HG02884 (cell line): ENCODE measurements at regions not wholly inside any gene's neighbourhood (a gene's known extent, or its start where the extent isn't known, plus 50 kb on each side); places are given as distances from the start of the nearest gene placed in this dataset.
"Not testable (repeated sequence)": the region's sequence is repeated elsewhere in the genome, so short reads cannot be mapped to it uniquely, and the experiment has no call there.

Source experiments
- ATAC-seq: cut with Tn5 transposase; IDR thresholded peaks from one replicate; pipeline ENCODE4 v1.9.1; 2021; ENCODE audit warnings: mild to moderate bottlenecking, moderate library complexity; ENCODE audit not compliant: unreplicated experiment

DNA sequence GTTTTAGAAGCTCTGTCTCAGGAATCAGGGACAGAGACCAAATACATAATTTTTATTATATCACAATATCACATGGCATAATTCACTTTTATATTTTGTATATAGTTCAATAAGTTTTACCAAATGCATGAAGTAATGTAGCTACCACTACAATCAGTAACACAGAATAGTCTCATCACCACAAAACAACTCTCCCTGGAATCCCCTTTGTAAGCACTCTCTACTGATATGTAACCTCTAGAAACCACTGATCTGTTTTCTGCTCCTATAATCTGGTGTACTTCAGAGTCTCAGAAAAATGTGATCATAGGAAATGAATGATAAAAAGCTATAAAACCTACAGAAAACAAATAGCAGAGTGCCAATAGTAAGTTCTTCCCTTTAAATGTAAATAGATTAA is 1465.9 kb downstream of the SPATA31A7 start:
- not testable (repeated sequence) for ATAC-seq

DNA sequence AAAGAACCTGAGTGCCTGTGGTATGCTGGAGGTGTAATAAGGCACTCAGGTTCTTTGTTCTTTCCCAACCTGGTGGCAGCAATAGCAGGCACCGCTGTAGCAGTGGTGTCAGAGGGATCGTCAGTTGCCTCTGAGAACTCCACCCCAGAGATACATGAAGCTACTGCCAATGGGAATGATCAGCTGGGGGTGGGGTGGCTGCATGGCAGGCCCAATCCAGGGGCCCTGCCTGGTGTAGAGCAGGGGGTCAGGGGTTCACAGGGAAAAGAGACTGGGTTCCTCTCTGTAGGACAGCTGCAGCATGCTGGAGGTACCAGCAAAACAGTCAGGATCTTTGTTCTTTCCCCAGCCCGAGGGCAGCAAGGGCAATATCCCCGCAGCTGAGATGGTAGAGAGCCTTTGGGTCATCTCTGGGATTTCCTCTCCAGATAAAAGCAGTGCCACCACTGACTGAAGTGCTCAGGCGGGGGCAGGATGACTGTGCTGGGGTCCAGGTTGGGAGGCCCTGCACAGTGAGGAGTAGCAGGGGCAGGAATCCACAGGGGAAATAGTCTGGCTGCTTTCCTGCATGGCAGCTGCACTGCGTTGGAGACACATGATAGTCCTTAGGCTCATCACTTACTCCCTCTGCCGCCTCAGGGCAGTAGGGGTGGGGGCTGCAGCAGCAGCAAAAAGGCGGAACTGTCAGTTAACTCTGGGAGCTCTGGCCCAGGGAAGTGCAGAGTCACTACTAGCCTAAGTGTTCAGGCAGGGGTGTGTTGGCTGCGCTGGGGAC is 1473.1 kb downstream of the SPATA31A7 start:
- not testable (repeated sequence) for ATAC-seq

- ATAC-seq: not testable (repeated sequence)
These were observed 1473.7 kb downstream of the SPATA31A7 start for GRCh38 chr9:62663512-62663911.

DNA sequence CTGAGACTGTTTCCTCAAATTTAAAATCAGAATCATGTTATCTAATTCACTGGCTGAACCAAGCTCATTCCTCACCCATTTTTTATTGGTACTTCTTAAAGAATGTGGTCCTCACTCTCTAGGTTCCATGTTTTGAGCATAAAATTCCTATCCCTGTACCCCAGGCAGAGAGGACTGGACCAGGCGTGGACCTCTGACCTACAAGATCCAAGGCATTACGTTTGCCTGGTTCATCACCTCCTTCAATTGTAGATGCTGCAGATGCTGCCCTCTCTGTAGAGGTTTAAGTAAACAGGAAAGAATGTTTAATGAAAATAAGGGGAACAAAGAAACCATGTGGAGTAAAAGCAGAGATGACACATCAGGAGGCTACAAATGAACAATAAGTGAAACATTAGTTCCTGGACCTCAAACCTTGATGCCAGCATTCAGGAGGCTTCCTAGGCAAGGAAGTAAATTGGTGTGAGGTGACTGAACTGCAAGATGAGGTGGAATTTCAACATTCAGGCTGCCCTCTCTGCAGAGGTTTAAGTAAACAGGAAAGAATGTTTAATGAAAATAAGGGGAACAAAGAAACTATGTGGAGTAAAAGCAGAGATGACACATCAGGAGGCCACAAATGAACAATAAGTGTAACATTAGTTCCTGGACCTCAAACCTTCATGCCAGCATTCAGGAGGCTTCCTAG is 1477.4 kb downstream of the SPATA31A7 start:
- ATAC-seq: not testable (repeated sequence)

DNA sequence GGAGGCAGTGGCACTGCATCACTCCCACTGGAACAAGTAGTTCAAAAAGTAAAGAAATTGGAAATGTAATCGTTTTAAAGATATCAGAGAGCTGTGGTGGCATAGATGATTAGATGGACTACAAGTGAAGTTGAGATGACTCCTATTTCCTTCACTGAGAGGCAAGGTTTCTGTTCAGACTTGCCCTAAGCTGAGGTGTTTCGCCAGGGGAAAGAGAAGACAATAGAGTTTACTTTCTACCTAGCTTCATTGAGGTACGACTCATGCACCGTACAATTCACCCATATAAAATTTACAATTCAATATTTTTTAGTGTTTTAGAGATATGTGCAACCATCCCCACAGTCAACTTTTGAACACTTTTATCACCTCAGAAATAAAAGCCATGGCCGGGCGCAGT is 1487.2 kb downstream of the SPATA31A7 start:
- not testable (repeated sequence) for ATAC-seq

DNA sequence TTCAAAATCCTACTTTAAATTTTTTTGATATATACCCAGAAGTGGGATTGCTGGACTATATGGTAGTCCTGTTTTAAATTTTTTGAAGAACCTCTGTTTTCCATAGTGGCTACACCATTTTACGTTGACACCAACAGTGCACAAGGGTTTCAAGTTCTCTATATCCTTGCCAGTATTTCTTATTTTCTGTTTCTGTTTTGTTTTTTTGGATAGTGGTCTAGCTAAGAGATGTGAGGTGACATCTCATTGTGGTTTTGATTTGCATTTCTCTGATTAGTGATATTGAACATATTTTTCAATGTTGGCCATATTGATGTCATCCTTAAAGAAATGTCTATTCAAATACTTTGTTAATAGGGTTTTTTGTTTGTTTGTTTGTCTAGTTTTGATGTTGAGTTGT is 1488.5 kb downstream of the SPATA31A7 start:
- peak; percentile 46 for ATAC-seq

GRCh38 chr9:62679020-62679419 is 1489.2 kb downstream of the SPATA31A7 start:
- ATAC-seq: peak; percentile 56

DNA sequence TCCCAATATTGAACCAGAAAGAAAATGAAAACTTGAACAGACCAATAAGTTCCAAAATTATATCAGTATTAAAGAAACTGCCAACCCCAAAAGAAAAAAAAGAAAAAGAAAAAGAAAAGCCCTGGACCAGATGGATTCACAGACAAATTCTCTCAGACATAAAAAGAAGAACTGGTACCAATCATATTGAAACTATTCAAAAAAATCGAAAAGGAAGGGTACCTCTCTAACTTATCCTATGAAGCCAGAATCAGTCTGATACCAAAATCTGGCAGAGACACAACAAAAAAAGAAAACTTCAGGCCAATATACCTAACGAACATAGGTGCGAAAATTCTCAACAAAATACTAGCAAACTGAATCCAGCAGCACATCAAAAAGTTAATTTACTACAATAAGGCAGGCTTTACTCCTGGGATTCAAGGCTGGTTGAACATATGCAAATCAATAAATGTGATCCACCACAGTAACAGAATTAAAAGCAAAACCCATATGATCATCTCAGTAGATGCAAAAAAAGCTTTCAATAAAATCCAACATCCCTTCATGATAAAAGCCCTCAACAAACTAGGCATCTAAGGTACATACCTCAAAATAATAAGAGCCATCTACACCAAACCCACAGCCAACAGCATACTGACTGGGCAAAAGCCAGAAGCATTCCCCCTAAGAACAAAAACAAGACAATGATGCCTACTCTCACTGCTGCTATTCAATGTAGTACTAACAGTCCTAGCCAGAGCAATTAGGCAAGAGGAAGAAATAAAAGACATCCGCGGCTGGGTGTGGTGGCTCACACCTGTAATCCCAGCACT is 1495.2 kb downstream of the SPATA31A7 start:
- peak; percentile 88 for ATAC-seq

DNA sequence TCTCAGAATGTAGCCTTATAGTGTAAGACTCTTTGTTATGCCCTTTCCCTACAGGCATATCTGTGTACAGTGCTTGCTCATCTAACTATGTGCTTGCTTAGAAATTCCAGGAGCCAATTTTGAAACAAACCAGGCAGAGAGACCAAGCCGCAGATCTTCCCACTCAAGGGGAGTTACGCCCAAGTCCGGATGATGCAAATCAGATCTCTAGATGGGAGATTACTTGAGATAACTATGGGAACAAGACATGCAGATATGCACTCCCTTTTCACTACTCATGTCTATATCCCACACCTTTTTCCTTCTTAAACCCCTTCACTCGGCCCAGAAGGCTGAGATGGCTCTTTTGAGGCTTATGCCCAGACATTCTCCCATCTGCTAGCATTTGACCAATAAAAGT is 1496.5 kb downstream of the SPATA31A7 start:
- ATAC-seq: not testable (repeated sequence)

GRCh38 chr9:62693019-62693418 is 1503.2 kb downstream of the SPATA31A7 start:
- not testable (repeated sequence) for ATAC-seq

- not testable (repeated sequence) for ATAC-seq
These were observed 1521.5 kb downstream of the SPATA31A7 start for GRCh38 chr9:62711317-62711716.

DNA sequence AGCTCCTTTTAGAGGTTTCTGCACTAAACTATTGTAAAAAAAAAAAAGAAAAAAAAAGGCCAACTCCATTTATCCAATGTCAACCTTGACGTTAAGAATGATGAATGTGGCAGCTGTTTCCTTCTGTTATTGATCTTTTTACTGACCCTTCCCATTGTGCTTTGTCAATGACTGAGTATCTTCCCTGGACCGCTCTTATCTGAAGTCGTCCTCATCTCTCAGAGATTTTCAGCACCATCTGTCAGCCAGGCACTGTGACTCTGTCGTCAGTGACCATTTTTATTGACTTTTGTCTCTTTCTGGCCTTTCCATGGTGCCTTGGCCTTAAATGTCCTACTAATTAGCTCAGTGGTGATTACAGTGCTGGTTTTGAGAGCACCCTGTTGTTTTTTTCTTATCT is 1535.7 kb downstream of the SPATA31A7 start:
- not testable (repeated sequence) for ATAC-seq

DNA sequence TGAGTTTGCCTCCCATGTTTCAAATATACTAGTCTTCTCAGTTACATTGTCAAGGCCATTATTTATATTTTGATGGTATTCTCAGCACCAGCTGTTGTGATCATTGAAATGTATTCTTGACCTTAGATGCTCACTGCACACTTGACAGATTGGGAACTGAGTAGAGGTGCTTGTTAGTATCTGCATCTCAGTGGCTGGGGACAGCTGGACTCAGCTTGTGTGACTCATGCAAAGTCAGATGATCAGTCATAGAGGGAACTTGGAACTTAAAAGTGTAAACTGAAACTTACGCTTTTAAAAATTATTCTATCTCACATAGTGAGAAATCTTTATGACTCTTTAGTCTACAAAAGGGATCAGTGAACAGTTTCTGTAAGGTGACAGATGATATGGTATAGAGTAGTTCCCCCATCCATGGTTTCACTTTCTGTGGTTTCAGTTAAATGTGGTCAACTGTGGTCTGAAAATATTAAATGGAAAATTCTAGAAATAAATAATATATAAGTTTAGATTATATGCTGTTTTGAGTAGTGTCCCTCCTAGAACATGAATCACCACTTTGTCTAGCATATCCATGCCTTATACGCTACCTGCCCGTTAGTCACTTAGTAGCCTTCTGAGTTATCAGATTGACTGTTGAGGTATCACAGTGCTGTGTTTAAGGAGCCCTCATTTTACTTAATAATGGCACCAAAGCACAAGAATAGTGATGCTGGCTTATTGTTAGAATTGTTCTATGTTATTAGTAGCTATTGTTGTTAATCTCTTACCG is 1540.6 kb downstream of the SPATA31A7 start:
- ATAC-seq: peak; percentile 93

GRCh38 chr9:62731015-62731414 is 1541.2 kb downstream of the SPATA31A7 start:
- ATAC-seq: not testable (repeated sequence)

- not testable (repeated sequence) for ATAC-seq
These were observed 1547.3 kb downstream of the SPATA31A7 start for GRCh38 chr9:62737004-62737606.

GRCh38 chr9:62737915-62738314 is 1548.1 kb downstream of the SPATA31A7 start:
- ATAC-seq: not testable (repeated sequence)

- not testable (repeated sequence) for ATAC-seq
These were observed 1556.1 kb downstream of the SPATA31A7 start for GRCh38 chr9:62745774-62746529.
